ENCODE measurements at regions not wholly inside any gene's neighbourhood (a gene's known extent, or its start where the extent isn't known, plus 50 kb on each side); places are given as distances from the start of the nearest gene placed in this dataset.
"Not testable (repeated sequence)": the region's sequence is repeated elsewhere in the genome, so short reads cannot be mapped to it uniquely, and the experiment has no call there.

- no peaks in the 10 kb centered on the region for H3K27me3 ChIP-seq (ENCODE audit: control insufficient read depth, insufficient read depth, low read length)
- no peak overlapping the region for H3K4me2 ChIP-seq (ENCODE audit: low read length)
- no peak overlapping the region for H2AFZ ChIP-seq
- H3K4me1 ChIP-seq: peaks cover 2% of the 10 kb centered on the region
- no peak overlapping the region for H3K4me3 ChIP-seq (ENCODE audit: low read depth, low read length)
- no peaks in the 10 kb centered on the region for H3K9me3 ChIP-seq (ENCODE audit: control insufficient read depth, low read length)
- H3K9ac ChIP-seq: no peak overlapping the region
- H3K27ac ChIP-seq: no peak overlapping the region
- TF ChIP-seq, protein P1, sequence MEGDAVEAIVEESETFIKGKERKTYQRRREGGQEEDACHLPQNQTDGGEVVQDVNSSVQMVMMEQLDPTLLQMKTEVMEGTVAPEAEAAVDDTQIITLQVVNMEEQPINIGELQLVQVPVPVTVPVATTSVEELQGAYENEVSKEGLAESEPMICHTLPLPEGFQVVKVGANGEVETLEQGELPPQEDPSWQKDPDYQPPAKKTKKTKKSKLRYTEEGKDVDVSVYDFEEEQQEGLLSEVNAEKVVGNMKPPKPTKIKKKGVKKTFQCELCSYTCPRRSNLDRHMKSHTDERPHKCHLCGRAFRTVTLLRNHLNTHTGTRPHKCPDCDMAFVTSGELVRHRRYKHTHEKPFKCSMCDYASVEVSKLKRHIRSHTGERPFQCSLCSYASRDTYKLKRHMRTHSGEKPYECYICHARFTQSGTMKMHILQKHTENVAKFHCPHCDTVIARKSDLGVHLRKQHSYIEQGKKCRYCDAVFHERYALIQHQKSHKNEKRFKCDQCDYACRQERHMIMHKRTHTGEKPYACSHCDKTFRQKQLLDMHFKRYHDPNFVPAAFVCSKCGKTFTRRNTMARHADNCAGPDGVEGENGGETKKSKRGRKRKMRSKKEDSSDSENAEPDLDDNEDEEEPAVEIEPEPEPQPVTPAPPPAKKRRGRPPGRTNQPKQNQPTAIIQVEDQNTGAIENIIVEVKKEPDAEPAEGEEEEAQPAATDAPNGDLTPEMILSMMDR (IDR thresholded peaks at IDR 0.05): no peak
- no peaks in the 10 kb centered on the region for H3K79me2 ChIP-seq
- no peaks in the 10 kb centered on the region for H3K36me3 ChIP-seq (ENCODE audit: control insufficient read depth, insufficient read depth, low read length)
Measured at GRCh38 chr1:229147072-229147471, 123.8 kb upstream of the RAB4A start.

- no peaks in the 10 kb centered on the region for H3K36me3 ChIP-seq (ENCODE audit: control insufficient read depth, insufficient read depth, low read length)
- no peak overlapping the region for H3K4me3 ChIP-seq (ENCODE audit: low read depth, low read length)
- TF ChIP-seq, protein P1 (IDR thresholded peaks at IDR 0.05): no peak
- H3K4me2 ChIP-seq (ENCODE audit: low read length): no peak overlapping the region
- no peaks in the 10 kb centered on the region for H3K9me3 ChIP-seq (ENCODE audit: control insufficient read depth, low read length)
- no peaks in the 10 kb centered on the region for H3K79me2 ChIP-seq
- H2AFZ ChIP-seq: no peak overlapping the region
- no peaks in the 10 kb centered on the region for H3K27me3 ChIP-seq (ENCODE audit: control insufficient read depth, insufficient read depth, low read length)
- peaks cover 2% of the 10 kb centered on the region for H3K4me1 ChIP-seq
- H3K9ac ChIP-seq: no peak overlapping the region
- H3K27ac ChIP-seq: no peak overlapping the region
Measured at GRCh38 chr1:229148041-229148671, 122.8 kb upstream of the RAB4A start.

- Histone ChIP-seq H2AFZ (no peak overlapping the region), H3K9me3 (ENCODE audit: control insufficient read depth, low read length) (no peaks in the 10 kb centered on the region), H3K27me3 (ENCODE audit: control insufficient read depth, insufficient read depth, low read length) (no peaks in the 10 kb centered on the region), H3K4me1 (peaks cover 2% of the 10 kb centered on the region), H3K4me3 (ENCODE audit: low read depth, low read length) (no peak overlapping the region), H3K79me2 (no peaks in the 10 kb centered on the region), H3K9ac (no peak overlapping the region), H3K27ac (no peak overlapping the region), H3K36me3 (ENCODE audit: control insufficient read depth, insufficient read depth, low read length) (no peaks in the 10 kb centered on the region), H3K4me2 (ENCODE audit: low read length) (no peak overlapping the region)
- TF ChIP-seq, protein P1 (IDR thresholded peaks at IDR 0.05): no peak
Measured at GRCh38 chr1:229148743-229149142, 122.2 kb upstream of the RAB4A start.

GRCh38 chr1:229149435-229149834 is 121.5 kb upstream of the RAB4A start:
- H3K9me3 ChIP-seq (ENCODE audit: control insufficient read depth, low read length): no peaks in the 10 kb centered on the region
- H3K27me3 ChIP-seq (ENCODE audit: control insufficient read depth, insufficient read depth, low read length): no peaks in the 10 kb centered on the region
- H3K4me3 ChIP-seq (ENCODE audit: low read depth, low read length): no peak overlapping the region
- no peak overlapping the region for H3K27ac ChIP-seq
- H3K9ac ChIP-seq: no peak overlapping the region
- TF ChIP-seq, protein P1 (IDR thresholded peaks at IDR 0.05): no peak
- no peak overlapping the region for H2AFZ ChIP-seq
- no peaks in the 10 kb centered on the region for H3K36me3 ChIP-seq (ENCODE audit: control insufficient read depth, insufficient read depth, low read length)
- peaks cover 2% of the 10 kb centered on the region for H3K4me1 ChIP-seq
- H3K79me2 ChIP-seq: no peaks in the 10 kb centered on the region
- no peak overlapping the region for H3K4me2 ChIP-seq (ENCODE audit: low read length)

DNA sequence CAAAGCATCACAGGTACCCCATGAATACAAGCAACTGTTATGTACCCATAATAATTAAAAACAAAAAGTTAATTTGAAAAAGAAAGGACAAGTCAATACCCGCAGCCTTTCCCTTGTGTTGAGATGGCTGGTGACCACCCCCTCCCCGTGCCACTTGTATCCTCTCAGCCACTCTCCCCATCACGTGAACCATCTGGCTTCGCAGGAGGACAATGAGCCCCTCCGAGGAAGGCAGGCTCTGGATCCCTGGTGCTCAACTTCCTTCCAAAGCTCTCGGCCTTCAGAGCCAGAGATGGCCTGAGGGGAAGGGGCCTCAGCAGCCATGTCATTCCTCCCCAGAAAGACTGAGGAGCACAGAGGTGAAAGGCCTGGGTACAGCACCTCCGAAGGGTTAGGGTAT is 120.4 kb upstream of the RAB4A start:
- H3K9me3 ChIP-seq (ENCODE audit: control insufficient read depth, low read length): no peaks in the 10 kb centered on the region
- H3K27ac ChIP-seq: no peak overlapping the region
- no peaks in the 10 kb centered on the region for H3K36me3 ChIP-seq (ENCODE audit: control insufficient read depth, insufficient read depth, low read length)
- H3K9ac ChIP-seq: no peak overlapping the region
- peaks cover 2% of the 10 kb centered on the region for H3K4me1 ChIP-seq
- no peaks in the 10 kb centered on the region for H3K79me2 ChIP-seq
- no peak overlapping the region for H3K4me3 ChIP-seq (ENCODE audit: low read depth, low read length)
- no peak overlapping the region for H3K4me2 ChIP-seq (ENCODE audit: low read length)
- no peak overlapping the region for H2AFZ ChIP-seq
- TF ChIP-seq, protein P1 (IDR thresholded peaks at IDR 0.05): no peak
- no peaks in the 10 kb centered on the region for H3K27me3 ChIP-seq (ENCODE audit: control insufficient read depth, insufficient read depth, low read length)

DNA sequence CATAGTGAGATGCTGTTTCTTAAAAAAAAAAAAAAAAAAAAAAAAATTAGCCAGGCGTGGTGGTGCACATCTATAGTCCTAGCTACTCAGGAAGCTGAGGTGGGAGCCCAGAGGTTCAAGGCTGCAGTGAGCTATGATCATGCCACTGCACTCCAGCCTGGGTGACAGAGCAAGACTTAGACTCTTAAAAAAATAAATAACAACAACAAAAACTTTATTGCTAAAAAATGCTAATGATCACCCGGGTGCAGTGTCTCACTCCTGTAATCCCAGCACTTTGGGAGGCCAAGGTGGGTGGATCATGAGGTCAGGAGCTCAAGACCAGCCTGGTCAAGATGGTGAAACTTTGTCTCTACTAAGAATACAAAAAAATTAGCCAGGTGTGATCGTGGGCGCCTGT is 119.5 kb upstream of the RAB4A start:
- not testable (repeated sequence) for H3K27me3 ChIP-seq (ENCODE audit: control insufficient read depth, insufficient read depth, low read length); H3K4me3 ChIP-seq (ENCODE audit: low read depth, low read length); H3K36me3 ChIP-seq (ENCODE audit: control insufficient read depth, insufficient read depth, low read length); H3K9ac ChIP-seq; H3K79me2 ChIP-seq; H3K27ac ChIP-seq; H3K9me3 ChIP-seq (ENCODE audit: control insufficient read depth, low read length); H3K4me1 ChIP-seq; H2AFZ ChIP-seq; H3K4me2 ChIP-seq (ENCODE audit: low read length)

All from parathyroid adenoma (tissue), 2 donors.